SK-N-SH (cell line): ENCODE measurements at regions not wholly inside any gene's neighbourhood (a gene's known extent, or its start where the extent isn't known, plus 50 kb on each side); places are given as distances from the start of the nearest gene placed in this dataset.
A peak's percentile ranks its signal among the peaks of the same experiment; 100 is the strongest.

ENCODE experiments used
- CTCF ChIP-seq: fragments of 200-600 bp; sonication (generic); IDR thresholded peaks from 2 replicates; pipeline ENCODE4 v1.6.1; 2017; ENCODE audit warnings: antibody characterized with exemption, mild to moderate bottlenecking, moderate library complexity
- EP300 ChIP-seq, 2 experiments: IDR thresholded peaks; 2 replicates each; pipeline versions ENCODE4 v1.4.0 to v1.6.1; 2012; ENCODE audit warnings: borderline replicate concordance in 1 of 2, low read depth in 1 of 2, low read length in 1 of 2
- EZH2phosphoT487 ChIP-seq: fragments of 200-600 bp; sonication (generic); IDR thresholded peaks from 2 replicates; pipeline ENCODE4 v1.6.1; 2017; ENCODE audit warnings: low read depth, mixed run types, mild to moderate bottlenecking, antibody characterized with exemption, moderate library complexity, borderline replicate concordance
- FOXM1 ChIP-seq: IDR thresholded peaks from 2 replicates; pipeline ENCODE4 v1.4.0; 2012; ENCODE audit warnings: low read depth, mild to moderate bottlenecking
- JUND ChIP-seq: IDR thresholded peaks from 2 replicates; pipeline ENCODE4 v1.4.0; 2012
- MEF2A ChIP-seq: IDR thresholded peaks from 2 replicates; pipeline ENCODE4 v1.4.0; 2012; ENCODE audit warnings: low read depth, borderline replicate concordance
- RAD21 ChIP-seq: IDR thresholded peaks from 2 replicates; pipeline ENCODE4 v1.6.1; 2012; ENCODE audit warnings: mild to moderate bottlenecking, low read length
- REST ChIP-seq: IDR thresholded peaks from 2 replicates; pipeline ENCODE4 v1.6.1; 2012; ENCODE audit warnings: mild to moderate bottlenecking, low read depth, low read length, moderate library complexity
- RFX5 ChIP-seq: IDR thresholded peaks from 2 replicates; pipeline ENCODE4 v1.6.1; 2012; ENCODE audit warnings: mild to moderate bottlenecking, improper control_type of control experiment, low read length
- USF2 ChIP-seq: fragments of 150-350 bp; IDR thresholded peaks from 2 replicates; pipeline ENCODE4 v1.6.1; 2017; ENCODE audit warnings: antibody characterized with exemption, low read length, low read depth, borderline replicate concordance
- ZBTB33 ChIP-seq: IDR thresholded peaks from 2 replicates; pipeline ENCODE4 v1.4.0; 2012; ENCODE audit warnings: low read depth, borderline replicate concordance

GRCh38 chr15:47439146-47440111 is 277.9 kb upstream of the SEMA6D start:
- no peak for TF ChIP-seq EZH2phosphoT487
- TF ChIP-seq CTCF = no peak
- peak; percentile 3; the same call in 1 of the 2 replicates for TF ChIP-seq RAD21
- TF ChIP-seq ZBTB33 = no peak
- TF ChIP-seq RFX5 = no peak
- TF ChIP-seq FOXM1 = no peak
- no peak for TF ChIP-seq MEF2A
- no peak for TF ChIP-seq USF2
- TF ChIP-seq EP300 (IDR thresholded peaks at IDR 0.05; ENCODE audit: borderline replicate concordance in 1 of 2, low read depth in 1 of 2, low read length in 1 of 2) = no peak; a peak in 1 of 4 replicates
- TF ChIP-seq REST = no peak
- TF ChIP-seq JUND = no peak
